Right lobe of liver (tissue), 6 donors: ENCODE measurements at regions not wholly inside any gene's neighbourhood (a gene's known extent, or its start where the extent isn't known, plus 50 kb on each side); places are given as distances from the start of the nearest gene placed in this dataset.
"Not testable (repeated sequence)": the region's sequence is repeated elsewhere in the genome, so short reads cannot be mapped to it uniquely, and the experiment has no call there.

Experiments
- ATAC-seq, 4 donors: fragments of 200-7000 bp; cut with Tn5 transposase; one replicate each; pipeline ENCODE4 v1.9.1; 2020; ENCODE audit warnings: mild to moderate bottlenecking in 4 of 4, moderate library complexity in 4 of 4
- DNase-seq, 3 donors: peaks; one replicate each; pipeline ENCODE4 v3.0.0-alpha.2; 2020
- H3K27ac ChIP-seq, 3 donors: fragments of 200-600 bp; one replicate each; pipeline ENCODE4 v1.8.0; 2022
- H3K27me3 ChIP-seq, 2 donors: fragments of 200-600 bp; one replicate each; pipeline ENCODE4 v1.8.0; 2022
- H3K36me3 ChIP-seq, 4 donors: fragments of 200-600 bp; sonication (generic) in 1 of 4; one replicate each; pipeline versions ENCODE4 v1.5.1 to v1.8.0; 2017 to 2022; ENCODE audit warnings: control low read depth in 1 of 4
- H3K4me1 ChIP-seq, 4 donors: fragments of 200-600 bp; sonication (generic) in 1 of 4; one replicate each; pipeline versions ENCODE4 v1.5.1 to v1.8.0; 2017 to 2022; ENCODE audit warnings: control low read depth in 1 of 4
- H3K4me3 ChIP-seq, 3 donors: fragments of 200-600 bp; one replicate each; pipeline ENCODE4 v1.8.0; 2022
- H3K9me3 ChIP-seq, 4 donors: fragments of 200-600 bp; sonication (generic) in 1 of 4; one replicate each; pipeline versions ENCODE4 v1.5.1 to v1.8.0; 2017 to 2022; ENCODE audit warnings: control low read depth in 1 of 4
- CTCF ChIP-seq, 4 donors: fragments of 200-600 bp in 3 of 4; fragments of 450-650 bp in 1 of 4; IDR thresholded peaks; one replicate each; pipeline versions ENCODE4 v1.5.1 to v1.8.0; 2016 to 2022; ENCODE audit warnings: antibody characterized with exemption in 4 of 4, mild to moderate bottlenecking in 2 of 4
- POLR2A ChIP-seq: fragments of 450-650 bp; IDR thresholded peaks from one replicate; pipeline ENCODE4 v1.6.1; 2017; ENCODE audit warnings: antibody characterized with exemption, mild to moderate bottlenecking
- WGBS: methylation state at CpG from one replicate; pipeline ENCODE4 v1.1.6; 2018; ENCODE audit warnings: low coverage, low lambda C conversion rate; ENCODE audit not compliant: insufficient coverage; ENCODE audit errors: missing lambda C conversion rate; 5-methylcytosine and 5-hydroxymethylcytosine counted together
- intact Hi-C, 2 donors: fragments of 100-400 bp; cut with DNase I; formaldehyde crosslinking; loops; one replicate each; pipeline versions ENCODE4 v1.11.2 to v1.14.1; 2022
- donor health status: DM: no; HTN: yes; CAD: no.
- donor health status: DM: no; HTN: no; CAD: no.
- donor health status: DM: no; HTN: no; CAD: no.
- donor health status: DM: no; HTN: yes; CAD: no.
- donor health status: DM: no; HTN: yes; CAD: no.

- H3K4me1 ChIP-seq: no peaks in the 10 kb centered on the region
- no peak for TF ChIP-seq POLR2A
- no peak for TF ChIP-seq CTCF (IDR thresholded peaks at IDR 0.05)
- H3K27me3 ChIP-seq: no peaks in the 10 kb centered on the region
- H3K4me3 ChIP-seq: no peak overlapping the region
- H3K9me3 ChIP-seq: no peaks in the 10 kb centered on the region
- WGBS: 46% methylated on average over 5 of the region's 5 CpGs
- ATAC-seq (no peak), DNase-seq (no peak)
- no peak overlapping the region for H3K27ac ChIP-seq
- intact Hi-C loops: no loop called here
- H3K36me3 ChIP-seq: no peaks in the 10 kb centered on the region
These were observed 315.7 kb upstream of the NT5E start for GRCh38 chr6:85134172-85134571.

DNA sequence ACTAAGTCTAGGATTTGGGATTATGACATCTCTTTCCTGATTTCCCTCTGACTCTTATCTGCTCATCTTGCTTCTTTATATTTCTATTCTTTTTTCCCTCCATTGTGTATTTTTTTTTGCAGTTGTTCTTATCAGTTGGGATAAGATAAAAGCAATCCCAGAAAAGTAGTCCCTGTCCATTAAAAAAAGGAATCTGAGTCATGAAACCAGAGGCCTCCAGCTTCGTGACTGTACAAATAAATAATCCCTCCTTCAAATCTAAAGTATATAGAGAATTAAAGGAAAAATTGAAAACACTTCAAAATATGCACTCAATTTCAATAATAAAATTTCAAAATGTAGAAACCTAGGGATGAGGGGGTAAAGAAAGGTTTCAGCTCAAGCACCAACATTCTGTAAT lies 317.8 kb upstream of the NT5E start:
- Histone ChIP-seq H3K27ac (no peak overlapping the region), H3K4me1 (no peaks in the 10 kb centered on the region), H3K4me3 (no peak overlapping the region), H3K27me3 (no peaks in the 10 kb centered on the region), H3K36me3 (no peaks in the 10 kb centered on the region), H3K9me3 (no peaks in the 10 kb centered on the region)
- ATAC-seq (no peak), DNase-seq (no peak)
- no peak for TF ChIP-seq POLR2A
- no peak for TF ChIP-seq CTCF (IDR thresholded peaks at IDR 0.05)
- intact Hi-C loops: no loop called here
- 35% methylated on average over 1 of the region's 1 CpG for WGBS

GRCh38 chr6:85130743-85131142 lies 319.1 kb upstream of the NT5E start:
- DNase-seq (no peak), ATAC-seq (no peak)
- Histone ChIP-seq H3K4me3 (no peak overlapping the region), H3K36me3 (no peaks in the 10 kb centered on the region), H3K27me3 (no peaks in the 10 kb centered on the region), H3K4me1 (no peaks in the 10 kb centered on the region), H3K9me3 (no peaks in the 10 kb centered on the region), H3K27ac (no peak overlapping the region)
- intact Hi-C loops: no loop called here
- WGBS: 53% methylated on average over 3 of the region's 3 CpGs
- TF ChIP-seq CTCF (IDR thresholded peaks at IDR 0.05) (no peak), POLR2A (no peak)

GRCh38 chr6:85129881-85130280 lies 320.0 kb upstream of the NT5E start:
- intact Hi-C loops: no loop called here
- H3K27me3 ChIP-seq: no peaks in the 10 kb centered on the region
- ATAC-seq (no peak), DNase-seq (no peak)
- no peaks in the 10 kb centered on the region for H3K9me3 ChIP-seq
- H3K27ac ChIP-seq: no peak overlapping the region
- no peaks in the 10 kb centered on the region for H3K4me1 ChIP-seq
- TF ChIP-seq CTCF (IDR thresholded peaks at IDR 0.05): no peak
- no peak for TF ChIP-seq POLR2A
- H3K4me3 ChIP-seq: no peak overlapping the region
- WGBS: 45% methylated on average over 5 of the region's 5 CpGs
- no peaks in the 10 kb centered on the region for H3K36me3 ChIP-seq

- Histone ChIP-seq H3K4me3 (no peak overlapping the region), H3K27ac (no peak overlapping the region), H3K27me3 (no peaks in the 10 kb centered on the region), H3K4me1 (no peaks in the 10 kb centered on the region), H3K9me3 (no peaks in the 10 kb centered on the region), H3K36me3 (no peaks in the 10 kb centered on the region)
- WGBS: 44% methylated on average over 2 of the region's 4 CpGs
- TF ChIP-seq POLR2A: no peak
- no peak for TF ChIP-seq CTCF (IDR thresholded peaks at IDR 0.05)
- ATAC-seq (no peak), DNase-seq (no peak)
- intact Hi-C loops: no loop called here
These were observed 321.1 kb upstream of the NT5E start for GRCh38 chr6:85128781-85129180.

GRCh38 chr6:85128256-85128655 lies 321.6 kb upstream of the NT5E start:
- not testable (repeated sequence) for H3K4me1 ChIP-seq, ATAC-seq
- whole genome bisulfite sequencing: 34% methylated on average over 2 of the region's 3 CpGs

More at GRCh38 chr6:85128256-85128655, 321.6 kb upstream of the NT5E start:
- H3K27ac ChIP-seq, H3K4me3 ChIP-seq, H3K36me3 ChIP-seq, DNase-seq, intact Hi-C loops, H3K27me3 ChIP-seq, H3K9me3 ChIP-seq: not testable (repeated sequence)
